ENCODE measurements at regions not wholly inside any gene's neighbourhood (a gene's known extent, or its start where the extent isn't known, plus 50 kb on each side); places are given as distances from the start of the nearest gene placed in this dataset.

DNA sequence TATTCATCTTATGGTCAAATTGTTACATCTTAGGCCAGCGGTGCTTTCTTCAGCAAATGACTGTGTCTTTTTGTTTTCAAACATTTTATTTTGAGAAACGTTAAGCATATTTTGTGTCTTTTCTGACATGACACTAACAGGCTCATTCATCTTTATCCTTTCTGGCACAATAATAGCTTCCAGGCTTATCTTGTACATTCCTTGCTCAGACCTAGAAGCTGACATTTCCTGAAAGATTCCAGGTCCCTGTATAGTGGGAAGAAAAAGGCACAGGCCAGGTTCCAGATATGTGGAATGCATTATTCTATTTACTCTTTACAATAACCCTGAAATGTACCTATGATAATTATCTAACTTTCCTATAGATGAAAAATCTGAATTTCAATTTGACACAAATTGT, 379.1 kb upstream of the B3GAT1 start:
- no peaks in the 10 kb centered on the region for H3K36me3 ChIP-seq (replicated peaks in 1 of 2; ENCODE audit: control extremely low read depth in 1 of 2, control insufficient read depth in 1 of 2, extremely low read depth in 1 of 2, insufficient read depth in 2 of 2, low read length in 1 of 2)
- ATAC-seq (ENCODE audit: low read depth) (no peak), DNase-seq (no peak)
- no peaks in the 10 kb centered on the region for H4K20me1 ChIP-seq (ENCODE audit: control insufficient read depth, insufficient read depth, low read length, poor library complexity, severe bottlenecking)
- Mint-ChIP-seq H3K27me3 (no peaks in the 10 kb centered on the region), H3K4me1 (no peaks in the 10 kb centered on the region), H3K4me3 (no peak overlapping the region), H3K27ac (no peak overlapping the region), H3K9me3 (ENCODE audit: insufficient read depth) (no peaks in the 10 kb centered on the region)
- intact Hi-C loops (cut with micrococcal nuclease), result no loop called here
- H3K4me2 ChIP-seq (replicated peaks; ENCODE audit: low read depth, low read length, poor library complexity, severe bottlenecking), result no peak overlapping the region
- H3K9ac ChIP-seq (ENCODE audit: low read length), result no peak overlapping the region
- H3K4me1 ChIP-seq (ENCODE audit: control insufficient read depth in 2 of 2, insufficient read depth in 2 of 2, low read length in 2 of 2), result no peaks in the 10 kb centered on the region
- POLR2A ChIA-PET, result no interaction called here
- TF ChIP-seq EZH2 (IDR thresholded peaks at IDR 0.05; ENCODE audit: borderline replicate concordance, insufficient read depth, low read depth, low read length, poor library complexity, severe bottlenecking), result no peak
- TF ChIP-seq, protein P1, sequence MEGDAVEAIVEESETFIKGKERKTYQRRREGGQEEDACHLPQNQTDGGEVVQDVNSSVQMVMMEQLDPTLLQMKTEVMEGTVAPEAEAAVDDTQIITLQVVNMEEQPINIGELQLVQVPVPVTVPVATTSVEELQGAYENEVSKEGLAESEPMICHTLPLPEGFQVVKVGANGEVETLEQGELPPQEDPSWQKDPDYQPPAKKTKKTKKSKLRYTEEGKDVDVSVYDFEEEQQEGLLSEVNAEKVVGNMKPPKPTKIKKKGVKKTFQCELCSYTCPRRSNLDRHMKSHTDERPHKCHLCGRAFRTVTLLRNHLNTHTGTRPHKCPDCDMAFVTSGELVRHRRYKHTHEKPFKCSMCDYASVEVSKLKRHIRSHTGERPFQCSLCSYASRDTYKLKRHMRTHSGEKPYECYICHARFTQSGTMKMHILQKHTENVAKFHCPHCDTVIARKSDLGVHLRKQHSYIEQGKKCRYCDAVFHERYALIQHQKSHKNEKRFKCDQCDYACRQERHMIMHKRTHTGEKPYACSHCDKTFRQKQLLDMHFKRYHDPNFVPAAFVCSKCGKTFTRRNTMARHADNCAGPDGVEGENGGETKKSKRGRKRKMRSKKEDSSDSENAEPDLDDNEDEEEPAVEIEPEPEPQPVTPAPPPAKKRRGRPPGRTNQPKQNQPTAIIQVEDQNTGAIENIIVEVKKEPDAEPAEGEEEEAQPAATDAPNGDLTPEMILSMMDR (IDR thresholded peaks at IDR 0.05), result no peak
- H2AFZ ChIP-seq (ENCODE audit: insufficient read depth, low read depth, low read length, poor library complexity, severe bottlenecking), result no peak overlapping the region
- H3K9me3 ChIP-seq (ENCODE audit: control extremely low read depth in 1 of 3, control insufficient read depth in 2 of 3, insufficient read depth in 1 of 3, low read length in 2 of 3), result no peaks in the 10 kb centered on the region
- H3K27ac ChIP-seq (ENCODE audit: low read length in 2 of 2), result no peak overlapping the region
- H3K79me2 ChIP-seq (ENCODE audit: control insufficient read depth, insufficient read depth, low read length), result no peaks in the 10 kb centered on the region
- WGBS (ENCODE audit: insufficient coverage), result no CpG with 5 or more reads among the region's 2 CpGs
- peaks cover 0 to 2% (median 0%) of the 10 kb centered on the region in 4 experiments for H3K27me3 ChIP-seq (replicated peaks in 1 of 4; ENCODE audit: control extremely low read depth in 1 of 4, control insufficient read depth in 3 of 4, insufficient read depth in 4 of 4, low read length in 3 of 4)
- no peak overlapping the region for H3K4me3 ChIP-seq (ENCODE audit: control extremely low read depth in 1 of 5, extremely low read depth in 1 of 5, insufficient read depth in 1 of 5, low read depth in 2 of 5, low read length in 4 of 5)
- CTCF ChIA-PET, result no interaction called here

DNA sequence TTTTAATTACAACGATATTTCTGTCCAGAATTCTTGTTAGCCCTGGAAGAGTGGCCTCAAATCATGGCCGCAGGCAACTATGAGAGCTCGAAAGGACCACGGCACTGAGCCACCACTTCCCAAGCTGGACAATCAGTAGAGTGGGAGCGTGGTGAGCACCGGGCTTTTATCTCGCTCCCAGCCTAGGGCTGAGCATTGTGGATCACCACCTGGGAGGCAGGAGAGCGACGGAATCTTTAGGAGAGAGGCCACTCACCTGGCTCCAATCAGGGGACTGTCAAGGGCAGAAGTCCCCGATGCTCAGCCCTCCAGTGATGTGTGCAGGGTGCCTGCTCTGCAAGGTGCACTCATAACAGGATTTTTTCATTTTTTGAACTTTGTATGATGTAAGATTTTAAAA, 377.1 kb upstream of the B3GAT1 start:
- Mint-ChIP-seq H3K4me3 (no peak overlapping the region), H3K9me3 (ENCODE audit: insufficient read depth) (no peaks in the 10 kb centered on the region), H3K27me3 (no peaks in the 10 kb centered on the region), H3K4me1 (no peaks in the 10 kb centered on the region), H3K27ac (no peak overlapping the region)
- Histone ChIP-seq H4K20me1 (ENCODE audit: control insufficient read depth, insufficient read depth, low read length, poor library complexity, severe bottlenecking) (no peaks in the 10 kb centered on the region), H3K9ac (ENCODE audit: low read length) (no peak overlapping the region), H3K79me2 (ENCODE audit: control insufficient read depth, insufficient read depth, low read length) (no peaks in the 10 kb centered on the region), H3K4me2 (replicated peaks; ENCODE audit: low read depth, low read length, poor library complexity, severe bottlenecking) (no peak overlapping the region), H3K4me3 (ENCODE audit: control extremely low read depth in 1 of 5, extremely low read depth in 1 of 5, insufficient read depth in 1 of 5, low read depth in 2 of 5, low read length in 4 of 5) (no peak overlapping the region), H3K9me3 (ENCODE audit: control extremely low read depth in 1 of 3, control insufficient read depth in 2 of 3, insufficient read depth in 1 of 3, low read length in 2 of 3) (peaks cover 0 to 7% (median 0%) of the 10 kb centered on the region in 3 donors), H3K4me1 (ENCODE audit: control insufficient read depth in 2 of 2, insufficient read depth in 2 of 2, low read length in 2 of 2) (no peaks in the 10 kb centered on the region), H2AFZ (ENCODE audit: insufficient read depth, low read depth, low read length, poor library complexity, severe bottlenecking) (no peak overlapping the region), H3K27ac (ENCODE audit: low read length in 2 of 2) (no peak overlapping the region), H3K36me3 (replicated peaks in 1 of 2; ENCODE audit: control extremely low read depth in 1 of 2, control insufficient read depth in 1 of 2, extremely low read depth in 1 of 2, insufficient read depth in 2 of 2, low read length in 1 of 2) (no peaks in the 10 kb centered on the region), H3K27me3 (replicated peaks in 1 of 4; ENCODE audit: control extremely low read depth in 1 of 4, control insufficient read depth in 3 of 4, insufficient read depth in 4 of 4, low read length in 3 of 4) (peaks cover 0 to 2% (median 0%) of the 10 kb centered on the region in 4 experiments)
- DNase-seq (no peak), ATAC-seq (ENCODE audit: low read depth) (no peak)
- intact Hi-C loops (cut with micrococcal nuclease), result no loop called here
- ChIA-PET CTCF (no interaction called here), POLR2A (no interaction called here)
- 94% methylated on average over 9 of the region's 10 CpGs for WGBS (ENCODE audit: insufficient coverage)
- TF ChIP-seq, protein P1 (IDR thresholded peaks at IDR 0.05), result no peak
- no peak for TF ChIP-seq EZH2 (IDR thresholded peaks at IDR 0.05; ENCODE audit: borderline replicate concordance, insufficient read depth, low read depth, low read length, poor library complexity, severe bottlenecking)
